H9 (cell line): ENCODE measurements at regions not wholly inside any gene's neighbourhood (a gene's known extent, or its start where the extent isn't known, plus 50 kb on each side); places are given as distances from the start of the nearest gene placed in this dataset.

Experiments
- DNase-seq: peaks from one replicate; pipeline ENCODE4 v3.0.0-alpha.2; 2017
- H2AFZ ChIP-seq: one replicate; pipeline ENCODE4 v1.6.1; 2013; ENCODE audit warnings: mild to moderate bottlenecking, low read length, control low read depth, moderate library complexity
- H2AK5ac ChIP-seq: 2 replicates; pipeline ENCODE4 v1.6.1; 2013; ENCODE audit warnings: low read length, control low read depth, mixed read lengths; ENCODE audit not compliant: insufficient read length
- H2BK120ac ChIP-seq: one replicate; pipeline ENCODE4 v1.6.1; 2013; ENCODE audit warnings: low read depth, mild to moderate bottlenecking, low read length, control low read depth, inconsistent platforms; ENCODE audit not compliant: poor library complexity, severe bottlenecking
- H2BK12ac ChIP-seq: 2 replicates; pipeline ENCODE4 v1.6.1; 2013; ENCODE audit warnings: low read length, control low read depth, mixed read lengths, low read depth; ENCODE audit not compliant: insufficient read length
- H2BK15ac ChIP-seq: 2 replicates; pipeline ENCODE4 v1.6.1; 2013; ENCODE audit warnings: low read depth, low read length, control low read depth
- H2BK20ac ChIP-seq: one replicate; pipeline ENCODE4 v1.6.1; 2013; ENCODE audit warnings: low read depth, mild to moderate bottlenecking, low read length, control low read depth, inconsistent platforms; ENCODE audit not compliant: poor library complexity, severe bottlenecking
- H2BK5ac ChIP-seq: 2 replicates; pipeline ENCODE4 v1.6.1; 2013; ENCODE audit warnings: low read length, control low read depth, mixed read lengths; ENCODE audit not compliant: insufficient read length
- H3K14ac ChIP-seq: 2 replicates; pipeline ENCODE4 v1.6.1; 2013; ENCODE audit warnings: low read length, control low read depth; ENCODE audit not compliant: insufficient read depth
- H3K18ac ChIP-seq: 2 replicates; pipeline ENCODE4 v1.6.1; 2013; ENCODE audit warnings: low read depth, mild to moderate bottlenecking, mixed read lengths, low read length, control low read depth; ENCODE audit not compliant: insufficient read length
- H3K23ac ChIP-seq: 2 replicates; pipeline ENCODE4 v1.6.1; 2013; ENCODE audit warnings: low read length, control low read depth, mixed read lengths, low read depth; ENCODE audit not compliant: insufficient read length
- H3K23me2 ChIP-seq: 2 replicates; pipeline ENCODE4 v1.6.1; 2013; ENCODE audit warnings: low read depth, mild to moderate bottlenecking, mixed read lengths, low read length, control low read depth; ENCODE audit not compliant: insufficient read length, poor library complexity, severe bottlenecking
- H3K27ac ChIP-seq: 2 replicates; pipeline ENCODE4 v1.5.1; 2013; ENCODE audit warnings: low read length, control low read depth, mixed read lengths, low read depth; ENCODE audit not compliant: insufficient read length
- H3K27me3 ChIP-seq: 2 replicates; pipeline ENCODE4 v1.6.1; 2013; ENCODE audit warnings: low read length, control low read depth, inconsistent platforms; ENCODE audit not compliant: insufficient read depth
- H3K4ac ChIP-seq: 2 replicates; pipeline ENCODE4 v1.6.1; 2013; ENCODE audit warnings: low read depth, mild to moderate bottlenecking, control low read depth, inconsistent platforms, low read length, moderate library complexity
- H3K4me1 ChIP-seq: 2 replicates; pipeline ENCODE4 v1.6.1; 2013; ENCODE audit warnings: low read length, control low read depth, inconsistent platforms; ENCODE audit not compliant: insufficient read depth
- H3K4me2 ChIP-seq: 2 replicates; pipeline ENCODE4 v1.6.1; 2013; ENCODE audit warnings: low read length, control low read depth, mixed read lengths; ENCODE audit not compliant: insufficient read length, insufficient read depth
- H3K56ac ChIP-seq: 2 replicates; pipeline ENCODE4 v1.6.1; 2013; ENCODE audit warnings: low read depth, mild to moderate bottlenecking, mixed read lengths, low read length, control low read depth; ENCODE audit not compliant: insufficient read length
- H3K79me1 ChIP-seq: 2 replicates; pipeline ENCODE4 v1.6.1; 2013; ENCODE audit warnings: low read depth, mild to moderate bottlenecking, moderate library complexity, low read length, control low read depth, inconsistent platforms; ENCODE audit not compliant: insufficient read depth, poor library complexity, severe bottlenecking
- H3K79me2 ChIP-seq: 2 replicates; pipeline ENCODE4 v1.6.1; 2013; ENCODE audit warnings: low read length, control low read depth, inconsistent platforms; ENCODE audit not compliant: insufficient read depth
- H3K9ac ChIP-seq: 2 replicates; pipeline ENCODE4 v1.6.1; 2013; ENCODE audit warnings: low read length, control low read depth, mixed read lengths; ENCODE audit not compliant: insufficient read length; ENCODE audit errors: extremely low read depth
- H3K9me3 ChIP-seq: one replicate; pipeline ENCODE4 v1.6.1; 2013; ENCODE audit warnings: low read depth, low read length, inconsistent platforms; ENCODE audit not compliant: control insufficient read depth
- H3T11ph ChIP-seq: one replicate; pipeline ENCODE4 v1.6.1; 2013; ENCODE audit warnings: mild to moderate bottlenecking, low read length, control low read depth, inconsistent platforms
- H4K20me1 ChIP-seq: one replicate; pipeline ENCODE4 v1.6.1; 2013; ENCODE audit not compliant: control insufficient read depth, insufficient read length, insufficient read depth
- H4K5ac ChIP-seq: 2 replicates; pipeline ENCODE4 v1.6.1; 2013; ENCODE audit warnings: low read depth, mild to moderate bottlenecking, mixed read lengths, low read length, control low read depth; ENCODE audit not compliant: insufficient read length
- H4K8ac ChIP-seq: replicated peaks from 2 replicates; pipeline ENCODE4 v1.6.1; 2013; ENCODE audit warnings: low read length, control low read depth, mixed read lengths, low read depth; ENCODE audit not compliant: insufficient read length
- H4K91ac ChIP-seq: 2 replicates; pipeline ENCODE4 v1.6.1; 2013; ENCODE audit warnings: low read depth, mild to moderate bottlenecking, moderate library complexity, mixed read lengths, low read length, control low read depth; ENCODE audit not compliant: insufficient read length
- H3K27ac Mint-ChIP-seq, 3 experiments: 2 replicates in 2 of 3; 3 replicates in 1 of 3; pipeline ENCODE4 v1.8.0; 2020 to 2021; ENCODE audit warnings: mixed read lengths in 3 of 3, mild to moderate bottlenecking in 1 of 3, moderate library complexity in 1 of 3
- H3K27me3 Mint-ChIP-seq: 2 replicates; pipeline ENCODE4 v1.8.0; 2021; ENCODE audit warnings: low read depth, mild to moderate bottlenecking, moderate library complexity, mixed read lengths
- H3K36me3 Mint-ChIP-seq, 3 experiments: 2 replicates in 2 of 3; 3 replicates in 1 of 3; pipeline ENCODE4 v1.8.0; 2020 to 2021; ENCODE audit warnings: low read depth in 3 of 3, mixed read lengths in 3 of 3; ENCODE audit not compliant: insufficient read depth in 1 of 3
- H3K4me1 Mint-ChIP-seq, 2 experiments: 2 replicates each; pipeline ENCODE4 v1.8.0; 2020; ENCODE audit warnings: mixed read lengths in 2 of 2
- H3K4me3 Mint-ChIP-seq, 2 experiments: 2 replicates in 1 of 2; 3 replicates in 1 of 2; pipeline ENCODE4 v1.8.0; 2020 to 2021; ENCODE audit warnings: mild to moderate bottlenecking in 2 of 2, mixed read lengths in 2 of 2, moderate library complexity in 1 of 2
- H3K9me3 Mint-ChIP-seq, 2 experiments: 2 replicates in 1 of 2; 3 replicates in 1 of 2; pipeline ENCODE4 v1.8.0; 2020; ENCODE audit warnings: mild to moderate bottlenecking in 2 of 2, mixed read lengths in 2 of 2, moderate library complexity in 1 of 2
- CTCF ChIP-seq: fragments of 200-600 bp; sonication (generic); conservative IDR thresholded peaks from 3 replicates; pipeline ENCODE4 v1.8.0; 2021; ENCODE audit warnings: antibody characterized with exemption, mild to moderate bottlenecking
- WGBS: extraction: QIAGEN DNeasy Blood & Tissue Kit; methylation state at CpG from one replicate; pipeline ENCODE4 v1.1.7; 2013; ENCODE audit warnings: missing lambda C conversion rate, low lambda C conversion rate, mixed read lengths; ENCODE audit not compliant: insufficient read length; ENCODE audit errors: extremely low coverage; 5-methylcytosine and 5-hydroxymethylcytosine counted together

- no peak overlapping the region for H2BK120ac ChIP-seq
- H4K8ac ChIP-seq, result no peak overlapping the region
- H3T11ph ChIP-seq, result no peak overlapping the region
- no peaks in the 10 kb centered on the region for H3K36me3 Mint-ChIP-seq
- no peak overlapping the region for H3K56ac ChIP-seq
- H3K4me3 Mint-ChIP-seq, result no peak overlapping the region
- no peak overlapping the region for H3K4me2 ChIP-seq
- no peak overlapping the region for H4K5ac ChIP-seq
- H3K9me3 ChIP-seq, result no peaks in the 10 kb centered on the region
- no peaks in the 10 kb centered on the region for H3K79me2 ChIP-seq
- no peaks in the 10 kb centered on the region for H3K23me2 ChIP-seq
- H4K20me1 ChIP-seq, result no peaks in the 10 kb centered on the region
- H3K18ac ChIP-seq, result no peak overlapping the region
- WGBS, result no CpG with 5 or more reads among the region's 1 CpG
- no peak overlapping the region for H2BK15ac ChIP-seq
- no peak overlapping the region for H3K27ac ChIP-seq
- no peak overlapping the region for H3K4ac ChIP-seq
- H3K9ac ChIP-seq, result no peak overlapping the region
- H3K23ac ChIP-seq, result no peak overlapping the region
- no peak for TF ChIP-seq CTCF
- no peak overlapping the region for H3K14ac ChIP-seq
- H3K9me3 Mint-ChIP-seq, result no peaks in the 10 kb centered on the region
- DNase-seq, result no peak
- H2BK20ac ChIP-seq, result no peak overlapping the region
- H2BK12ac ChIP-seq, result no peak overlapping the region
- no peaks in the 10 kb centered on the region for H3K4me1 Mint-ChIP-seq
- no peak overlapping the region for H2AFZ ChIP-seq
- no peaks in the 10 kb centered on the region for H3K79me1 ChIP-seq
- no peak overlapping the region for H2BK5ac ChIP-seq
- no peak overlapping the region for H4K91ac ChIP-seq
- H3K4me1 ChIP-seq, result no peaks in the 10 kb centered on the region
- H3K27ac Mint-ChIP-seq, result no peak overlapping the region
- no peaks in the 10 kb centered on the region for H3K27me3 ChIP-seq
- no peaks in the 10 kb centered on the region for H3K27me3 Mint-ChIP-seq
- no peak overlapping the region for H2AK5ac ChIP-seq
Observed at GRCh38 chr12:70121562-70121961, 121.7 kb upstream of the CNOT2 start.
